IMR-90 (cell line): ENCODE measurements at regions not wholly inside any gene's neighbourhood (a gene's known extent, or its start where the extent isn't known, plus 50 kb on each side); places are given as distances from the start of the nearest gene placed in this dataset.

Experiments used
- ATAC-seq: fragments of 200-7000 bp; cut with Tn5 transposase; 2 replicates; pipeline ENCODE4 v1.9.1; 2020; ENCODE audit warnings: low read depth, mild to moderate bottlenecking, moderate library complexity
- BruUV-seq: library from RNA; stranded (reverse); fragments of 400-500 nt; replicated peaks from 2 replicates; lab custom pipeline; 2021; lab: Mats Ljungman, UMichigan
- CTCF ChIA-PET: fragments of 300-600 bp; formaldehyde crosslinking; extraction: SDS; loops from one replicate; lab custom pipeline; 2021; ENCODE audit warnings: antibody characterized with exemption; lab: Yijun Ruan, JAX
- POLR2A ChIA-PET: fragments of 300-600 bp; sonication (Branson Sonifier 250); formaldehyde crosslinking; loops from one replicate; lab custom pipeline; 2022; ENCODE audit warnings: antibody characterized with exemption; ENCODE audit not compliant: unreplicated experiment; lab: Charles Lee
- DNase-seq: peaks from one replicate; pipeline ENCODE4 v3.0.0; 2013
- H2AFZ ChIP-seq: replicated peaks from 2 replicates; pipeline ENCODE3; 2013; ENCODE audit warnings: low read length, mild to moderate bottlenecking; ENCODE audit not compliant: poor library complexity
- H2AK5ac ChIP-seq: 2 replicates; pipeline ENCODE4 v1.6.1; 2013; ENCODE audit warnings: low read depth, low read length, inconsistent platforms
- H2AK9ac ChIP-seq: replicated peaks from 2 replicates; pipeline ENCODE3; 2013; ENCODE audit warnings: mild to moderate bottlenecking, low read depth, low read length, moderate library complexity; ENCODE audit not compliant: poor library complexity
- H2BK120ac ChIP-seq: 2 replicates; pipeline ENCODE4 v1.6.1; 2013; ENCODE audit warnings: low read depth, low read length, inconsistent platforms
- H2BK15ac ChIP-seq: 3 replicates; pipeline ENCODE4 v1.6.1; 2013; ENCODE audit warnings: low read depth, low read length, inconsistent platforms
- H2BK20ac ChIP-seq: 2 replicates; pipeline ENCODE4 v1.6.1; 2013; ENCODE audit warnings: low read depth, mild to moderate bottlenecking, inconsistent platforms, low read length, moderate library complexity
- H2BK5ac ChIP-seq: 2 replicates; pipeline ENCODE4 v1.6.1; 2013; ENCODE audit warnings: mild to moderate bottlenecking, low read depth, low read length, inconsistent platforms; ENCODE audit not compliant: poor library complexity, severe bottlenecking
- H3K14ac ChIP-seq: replicated peaks from 2 replicates; pipeline ENCODE4 v1.6.1; 2013; ENCODE audit warnings: low read depth, low read length, inconsistent platforms
- H3K18ac ChIP-seq: 2 replicates; pipeline ENCODE4 v1.6.1; 2013; ENCODE audit warnings: low read depth, low read length, control low read depth
- H3K23ac ChIP-seq: 2 replicates; pipeline ENCODE4 v1.6.1; 2013; ENCODE audit warnings: low read depth, low read length, inconsistent platforms
- H3K27ac ChIP-seq: 2 replicates; pipeline ENCODE4 v1.5.1; 2013; ENCODE audit warnings: mild to moderate bottlenecking, control low read depth, low read length; ENCODE audit not compliant: insufficient read depth
- H3K27me3 ChIP-seq: 2 replicates; pipeline ENCODE4 v1.6.1; 2013; ENCODE audit warnings: low read length; ENCODE audit not compliant: control insufficient read depth, insufficient read depth
- H3K36me3 ChIP-seq: 2 replicates; pipeline ENCODE4 v1.6.1; 2013; ENCODE audit warnings: low read length, mixed read lengths; ENCODE audit not compliant: control insufficient read depth, insufficient read depth
- H3K4ac ChIP-seq: 2 replicates; pipeline ENCODE4 v1.6.1; 2013; ENCODE audit warnings: low read depth, low read length, inconsistent platforms
- H3K4me1 ChIP-seq: 2 replicates; pipeline ENCODE4 v1.6.1; 2013; ENCODE audit warnings: low read length, mixed read lengths; ENCODE audit not compliant: control insufficient read depth, insufficient read depth
- H3K4me2 ChIP-seq: 2 replicates; pipeline ENCODE4 v1.6.1; 2013; ENCODE audit warnings: low read depth, mild to moderate bottlenecking, control low read depth, low read length, moderate library complexity
- H3K4me3 ChIP-seq: 2 replicates; pipeline ENCODE4 v1.5.1; 2013; ENCODE audit warnings: low read depth, mild to moderate bottlenecking, control low read depth, low read length, moderate library complexity; ENCODE audit not compliant: insufficient read depth
- H3K56ac ChIP-seq: 2 replicates; pipeline ENCODE4 v1.6.1; 2013; ENCODE audit warnings: low read length, inconsistent platforms; ENCODE audit not compliant: insufficient read depth; ENCODE audit errors: extremely low read depth
- H3K79me1 ChIP-seq, 2 experiments: 2 replicates each; pipeline ENCODE4 v1.6.1; 2013; ENCODE audit warnings: low read length in 2 of 2, inconsistent platforms in 1 of 2, low read depth in 1 of 2
- H3K9ac ChIP-seq: 2 replicates; pipeline ENCODE4 v1.6.1; 2013; ENCODE audit warnings: low read depth, low read length, control low read depth
- H3K9me1 ChIP-seq: 2 replicates; pipeline ENCODE4 v1.6.1; 2013; ENCODE audit warnings: low read length, inconsistent platforms; ENCODE audit not compliant: insufficient read depth
- H3K9me3 ChIP-seq: 2 replicates; pipeline ENCODE4 v1.6.1; 2013; ENCODE audit warnings: low read length; ENCODE audit not compliant: control insufficient read depth, insufficient read depth
- H4K20me1 ChIP-seq: 2 replicates; pipeline ENCODE4 v1.6.1; 2013; ENCODE audit warnings: low read length, inconsistent platforms; ENCODE audit not compliant: insufficient read depth
- H4K5ac ChIP-seq: 2 replicates; pipeline ENCODE4 v1.6.1; 2013; ENCODE audit warnings: mild to moderate bottlenecking, low read depth, low read length, control low read depth
- H4K8ac ChIP-seq, 2 experiments: 2 replicates each; pipeline ENCODE4 v1.6.1; 2013; ENCODE audit warnings: low read depth in 2 of 2, low read length in 2 of 2, control low read depth in 1 of 2, inconsistent platforms in 1 of 2
- H4K91ac ChIP-seq: 2 replicates; pipeline ENCODE4 v1.6.1; 2013; ENCODE audit warnings: low read depth, low read length, inconsistent platforms; ENCODE audit not compliant: insufficient read depth
- BHLHE40 ChIP-seq: fragments of 150-350 bp; IDR thresholded peaks from 2 replicates; pipeline ENCODE4 v1.6.1; 2016; ENCODE audit warnings: mild to moderate bottlenecking, low read depth, low read length
- CHD1 ChIP-seq: IDR thresholded peaks from 2 replicates; pipeline ENCODE4 v1.6.1; 2012; ENCODE audit warnings: low read depth, low read length, improper control_type of control experiment
- MAFK ChIP-seq: IDR thresholded peaks from 2 replicates; pipeline ENCODE4 v1.6.1; 2012; ENCODE audit warnings: low read depth, low read length, improper control_type of control experiment
- RCOR1 ChIP-seq: IDR thresholded peaks from 2 replicates; pipeline ENCODE4 v1.6.1; 2012; ENCODE audit warnings: mild to moderate bottlenecking, low read length, improper control_type of control experiment; ENCODE audit not compliant: insufficient replicate concordance
- RFX5 ChIP-seq: IDR thresholded peaks from 2 replicates; pipeline ENCODE4 v1.8.0; 2012; ENCODE audit warnings: low read depth, mild to moderate bottlenecking, low read length, moderate library complexity
- USF2 ChIP-seq: fragments of 150-350 bp; IDR thresholded peaks from 2 replicates; pipeline ENCODE4 v1.6.1; 2017; ENCODE audit warnings: mild to moderate bottlenecking, antibody characterized with exemption, low read length, low read depth
- WGBS, 2 experiments: methylation state at CpG; one replicate each; pipeline versions ENCODE4 v1.1.5 to v1.1.7; 2013; ENCODE audit warnings: missing lambda C conversion rate in 2 of 2; ENCODE audit not compliant: insufficient read length in 1 of 2; ENCODE audit errors: extremely low coverage in 2 of 2; 5-methylcytosine and 5-hydroxymethylcytosine counted together
- dilution Hi-C: fragments of 300-500 bp; cut with HindIII; formaldehyde crosslinking; loops from one replicate; pipeline ENCODE4 v1.14.3; 2018; ENCODE audit warnings: low sequenced_read_pairs; ENCODE audit not compliant: unreplicated experiment
- in situ Hi-C: fragments of 300-500 bp; cut with MboI; formaldehyde crosslinking; loops from 3 replicates; pipeline ENCODE4 v1.14.3; 2019; ENCODE audit warnings: low sequenced_read_pairs, inconsistent platforms, mixed read lengths
- intact Hi-C: fragments of 100-400 bp; cut with micrococcal nuclease; formaldehyde crosslinking; loops from 2 replicates; pipeline ENCODE4 v1.10.0; 2022

GRCh38 chr3:59136081-59136480 is 86.3 kb upstream of the CFAP20DC start:
- CTCF ChIA-PET: no interaction called here
- Histone ChIP-seq H3K23ac (no peak overlapping the region), H2AK5ac (no peak overlapping the region), H3K4ac (no peak overlapping the region), H3K9ac (no peak overlapping the region), H3K9me3 (no peaks in the 10 kb centered on the region), H3K4me3 (no peak overlapping the region), H3K18ac (no peak overlapping the region), H2BK5ac (no peak overlapping the region), H4K5ac (no peak overlapping the region), H3K4me2 (no peak overlapping the region), H3K27me3 (no peaks in the 10 kb centered on the region), H3K56ac (no peak overlapping the region), H4K20me1 (no peaks in the 10 kb centered on the region), H2BK120ac (no peak overlapping the region), H3K9me1 (no peaks in the 10 kb centered on the region), H3K36me3 (no peaks in the 10 kb centered on the region), H4K8ac (no peak overlapping the region), H2AFZ (no peak overlapping the region), H3K14ac (no peak overlapping the region), H2AK9ac (no peak overlapping the region), H2BK15ac (no peak overlapping the region), H3K79me1 (no peaks in the 10 kb centered on the region), H4K91ac (no peak overlapping the region), H2BK20ac (no peak overlapping the region), H3K27ac (no peak overlapping the region), H3K4me1 (peaks cover 2% of the 10 kb centered on the region; the same call in 1 of the 2 replicates)
- TF ChIP-seq MAFK (no peak), CHD1 (no peak), RCOR1 (no peak), USF2 (no peak), BHLHE40 (no peak), RFX5 (no peak)
- ATAC-seq (no peak), DNase-seq (no peak)
- POLR2A ChIA-PET: no interaction called here
- dilution Hi-C loops (no loop called here), in situ Hi-C loops (no loop called here), intact Hi-C loops (no loop called here)
- WGBS, 2 experiments: no CpG with 5 or more reads among the region's 2 CpGs
- BruUV-seq: no TSS peak
